ENCODE measurements at regions not wholly inside any gene's neighbourhood (a gene's known extent, or its start where the extent isn't known, plus 50 kb on each side); places are given as distances from the start of the nearest gene placed in this dataset.

DNA sequence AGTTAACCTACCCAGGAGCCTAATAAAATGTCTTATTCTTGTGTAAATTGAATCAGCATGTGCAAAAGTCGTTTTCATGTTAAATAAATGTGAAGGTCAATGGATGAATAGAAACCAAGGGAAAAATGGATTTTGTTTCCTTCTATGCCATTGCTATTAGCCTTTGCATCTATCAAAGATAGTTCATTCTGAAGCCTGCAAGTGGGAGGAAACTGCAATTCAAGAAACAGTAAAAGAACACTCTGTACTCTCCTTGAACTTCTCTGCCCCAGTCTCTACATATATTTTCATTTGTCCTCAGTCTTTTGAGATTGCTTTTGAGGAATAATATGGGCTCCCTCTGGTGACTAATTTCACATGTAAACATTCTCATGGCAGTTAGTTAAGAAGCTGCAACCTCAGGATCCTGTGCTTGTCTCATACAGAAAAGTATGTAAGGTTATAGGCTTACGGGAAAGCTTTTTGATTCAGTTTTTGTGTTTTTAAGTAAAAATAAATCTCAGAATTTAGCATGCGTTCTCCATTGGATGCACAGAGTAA is 1590.0 kb upstream of the LRRTM1 start:
- DNase-seq: peak in 2 of 5 donors; percentile 57 to 69
- intact Hi-C loops (cut with DNase I): no loop called here
- no peak for FAIRE-seq

DNA sequence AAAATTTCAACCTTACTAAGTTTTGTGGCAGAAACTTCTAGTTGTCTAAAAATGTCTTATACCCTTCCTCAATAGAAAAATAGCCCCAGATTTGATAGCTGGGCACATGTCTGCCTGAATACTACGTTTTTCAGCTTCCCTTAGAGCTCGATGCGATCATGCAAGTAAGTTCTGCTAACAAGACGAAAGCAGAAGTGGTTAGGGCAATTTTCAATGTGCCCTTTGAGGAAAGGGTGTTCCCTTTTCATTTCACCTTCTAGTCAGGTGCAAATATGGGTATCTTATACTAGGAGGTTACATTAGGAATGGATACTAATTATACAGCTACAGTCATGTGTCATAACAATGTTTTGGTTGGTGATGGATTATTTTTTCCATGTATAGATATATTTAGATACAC is 1572.1 kb upstream of the LRRTM1 start:
- H3K4me1 ChIP-seq (ENCODE audit: control insufficient read depth in 2 of 3, insufficient read depth in 2 of 3, low read depth in 1 of 3, low read length in 3 of 3): no peaks in the 10 kb centered on the region
- TF ChIP-seq, protein P1, sequence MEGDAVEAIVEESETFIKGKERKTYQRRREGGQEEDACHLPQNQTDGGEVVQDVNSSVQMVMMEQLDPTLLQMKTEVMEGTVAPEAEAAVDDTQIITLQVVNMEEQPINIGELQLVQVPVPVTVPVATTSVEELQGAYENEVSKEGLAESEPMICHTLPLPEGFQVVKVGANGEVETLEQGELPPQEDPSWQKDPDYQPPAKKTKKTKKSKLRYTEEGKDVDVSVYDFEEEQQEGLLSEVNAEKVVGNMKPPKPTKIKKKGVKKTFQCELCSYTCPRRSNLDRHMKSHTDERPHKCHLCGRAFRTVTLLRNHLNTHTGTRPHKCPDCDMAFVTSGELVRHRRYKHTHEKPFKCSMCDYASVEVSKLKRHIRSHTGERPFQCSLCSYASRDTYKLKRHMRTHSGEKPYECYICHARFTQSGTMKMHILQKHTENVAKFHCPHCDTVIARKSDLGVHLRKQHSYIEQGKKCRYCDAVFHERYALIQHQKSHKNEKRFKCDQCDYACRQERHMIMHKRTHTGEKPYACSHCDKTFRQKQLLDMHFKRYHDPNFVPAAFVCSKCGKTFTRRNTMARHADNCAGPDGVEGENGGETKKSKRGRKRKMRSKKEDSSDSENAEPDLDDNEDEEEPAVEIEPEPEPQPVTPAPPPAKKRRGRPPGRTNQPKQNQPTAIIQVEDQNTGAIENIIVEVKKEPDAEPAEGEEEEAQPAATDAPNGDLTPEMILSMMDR (IDR thresholded peaks at IDR 0.05; ENCODE audit: borderline replicate concordance, extremely low read depth, insufficient read depth): no peak
- H3K27me3 ChIP-seq (ENCODE audit: control insufficient read depth, insufficient read depth, low read length): no peaks in the 10 kb centered on the region
- no peak overlapping the region for H3K27ac ChIP-seq (ENCODE audit: low read depth in 2 of 2, low read length in 2 of 2)
- DNase-seq (no peak), FAIRE-seq (no peak)
- no peaks in the 10 kb centered on the region for H3K9me3 ChIP-seq (ENCODE audit: control insufficient read depth in 2 of 3, insufficient read depth in 1 of 3, low read length in 3 of 3)
- intact Hi-C loops (cut with DNase I): no loop called here
- H3K4me3 ChIP-seq (ENCODE audit: low read length in 3 of 3): no peak overlapping the region
- no peaks in the 10 kb centered on the region for H3K36me3 ChIP-seq (ENCODE audit: control insufficient read depth in 2 of 3, insufficient read depth in 3 of 3, low read length in 3 of 3)
- no peak overlapping the region for H3K9ac ChIP-seq (ENCODE audit: low read length in 3 of 3)

More for the DNA sequence above, 1590.0 kb upstream of the LRRTM1 start:
- Histone ChIP-seq H3K9me3 (ENCODE audit: control insufficient read depth in 2 of 3, insufficient read depth in 1 of 3, low read length in 3 of 3) (no peaks in the 10 kb centered on the region), H3K4me1 (ENCODE audit: control insufficient read depth in 2 of 3, insufficient read depth in 2 of 3, low read depth in 1 of 3, low read length in 3 of 3) (no peaks in the 10 kb centered on the region), H3K9ac (ENCODE audit: low read length in 3 of 3) (no peak overlapping the region), H3K27me3 (ENCODE audit: control insufficient read depth, insufficient read depth, low read length) (no peaks in the 10 kb centered on the region), H3K4me3 (ENCODE audit: low read length in 3 of 3) (no peak overlapping the region), H3K27ac (ENCODE audit: low read depth in 2 of 2, low read length in 2 of 2) (peak overlapping the region; percentile 1 to 41), H3K36me3 (ENCODE audit: control insufficient read depth in 2 of 3, insufficient read depth in 3 of 3, low read length in 3 of 3) (no peaks in the 10 kb centered on the region)
- TF ChIP-seq, protein P1 (IDR thresholded peaks at IDR 0.05; ENCODE audit: borderline replicate concordance, extremely low read depth, insufficient read depth): no peak

DNA sequence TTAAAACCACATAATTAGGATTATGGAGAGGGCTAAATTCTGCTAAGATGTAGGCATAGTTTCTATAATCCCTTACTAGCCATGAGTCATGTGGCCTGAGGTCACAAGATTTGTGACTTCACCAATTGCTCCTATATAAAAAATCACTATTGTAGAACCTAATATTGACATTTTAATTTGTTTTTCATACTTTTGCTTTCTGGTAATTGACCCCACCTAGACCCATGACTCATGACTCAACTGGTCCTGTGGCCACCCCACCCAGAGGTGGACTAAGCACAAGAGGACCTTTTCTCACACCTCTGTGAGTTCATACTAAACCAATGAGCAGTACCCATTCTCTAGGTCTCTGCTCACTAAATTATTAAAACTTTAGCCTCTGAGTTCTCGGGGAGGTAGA is 1567.5 kb upstream of the LRRTM1 start:
- intact Hi-C loops (cut with DNase I): no loop called here
- TF ChIP-seq, protein P1 (IDR thresholded peaks at IDR 0.05; ENCODE audit: borderline replicate concordance, extremely low read depth, insufficient read depth): no peak
- no peak for FAIRE-seq
- H3K9me3 ChIP-seq (ENCODE audit: control insufficient read depth in 2 of 3, insufficient read depth in 1 of 3, low read length in 3 of 3): no peaks in the 10 kb centered on the region
- H3K4me1 ChIP-seq (ENCODE audit: control insufficient read depth in 2 of 3, insufficient read depth in 2 of 3, low read depth in 1 of 3, low read length in 3 of 3): no peaks in the 10 kb centered on the region
- DNase-seq: no peak
- no peak overlapping the region for H3K4me3 ChIP-seq (ENCODE audit: low read length in 3 of 3)
- H3K36me3 ChIP-seq (ENCODE audit: control insufficient read depth in 2 of 3, insufficient read depth in 3 of 3, low read length in 3 of 3): no peaks in the 10 kb centered on the region
- no peak overlapping the region for H3K27ac ChIP-seq (ENCODE audit: low read depth in 2 of 2, low read length in 2 of 2)
- no peaks in the 10 kb centered on the region for H3K27me3 ChIP-seq (ENCODE audit: control insufficient read depth, insufficient read depth, low read length)
- no peak overlapping the region for H3K9ac ChIP-seq (ENCODE audit: low read length in 3 of 3)

DNA sequence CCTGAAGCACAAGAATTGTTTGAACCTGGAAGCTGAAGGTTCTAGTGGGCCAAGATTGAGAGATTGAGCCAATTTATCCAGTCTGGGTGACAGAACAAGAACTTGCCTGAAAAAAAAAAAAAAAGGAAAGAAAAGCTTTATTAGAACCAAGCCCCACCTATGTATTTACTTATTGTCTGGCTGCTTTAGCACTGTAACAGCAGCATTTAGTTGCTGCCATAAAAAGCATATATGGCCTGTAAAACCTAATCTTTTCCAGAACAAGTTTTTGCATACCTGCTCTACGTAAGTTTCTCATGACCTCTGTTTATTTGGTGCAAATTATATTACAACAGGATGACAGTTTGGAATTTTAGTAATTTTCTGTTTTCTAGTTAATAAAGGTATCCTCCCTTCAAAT is 1565.6 kb upstream of the LRRTM1 start:
- DNase-seq (no peak), FAIRE-seq (no peak)
- intact Hi-C loops (cut with DNase I): no loop called here
- Histone ChIP-seq H3K27me3 (ENCODE audit: control insufficient read depth, insufficient read depth, low read length) (no peaks in the 10 kb centered on the region), H3K27ac (ENCODE audit: low read depth in 2 of 2, low read length in 2 of 2) (no peak overlapping the region), H3K36me3 (ENCODE audit: control insufficient read depth in 2 of 3, insufficient read depth in 3 of 3, low read length in 3 of 3) (no peaks in the 10 kb centered on the region), H3K4me1 (ENCODE audit: control insufficient read depth in 2 of 3, insufficient read depth in 2 of 3, low read depth in 1 of 3, low read length in 3 of 3) (no peaks in the 10 kb centered on the region), H3K9me3 (ENCODE audit: control insufficient read depth in 2 of 3, insufficient read depth in 1 of 3, low read length in 3 of 3) (no peaks in the 10 kb centered on the region), H3K4me3 (ENCODE audit: low read length in 3 of 3) (no peak overlapping the region), H3K9ac (ENCODE audit: low read length in 3 of 3) (no peak overlapping the region)
- TF ChIP-seq, protein P1 (IDR thresholded peaks at IDR 0.05; ENCODE audit: borderline replicate concordance, extremely low read depth, insufficient read depth): no peak
